Left lung (tissue), 4 donors: ENCODE measurements at regions not wholly inside any gene's neighbourhood (a gene's known extent, or its start where the extent isn't known, plus 50 kb on each side); places are given as distances from the start of the nearest gene placed in this dataset.

ENCODE experiments used
- ATAC-seq: fragments of 200-7000 bp; cut with Tn5 transposase; one replicate; pipeline ENCODE4 v1.9.1; 2020; ENCODE audit warnings: moderate library complexity
- DNase-seq, 4 donors: peaks; one replicate each; pipeline ENCODE4 v3.0.0-alpha.2; 2013 to 2020
- H3K27ac ChIP-seq, 2 donors: fragments of 200-600 bp; sonication (generic) in 1 of 2; one replicate each; pipeline versions ENCODE4 v1.5.0 to v1.8.0; 2020 to 2021
- H3K27me3 ChIP-seq, 2 donors: fragments of 200-600 bp; sonication (generic) in 1 of 2; one replicate each; pipeline versions ENCODE4 v1.5.0 to v1.8.0; 2020 to 2021
- H3K36me3 ChIP-seq, 2 donors: fragments of 200-600 bp; sonication (generic) in 1 of 2; one replicate each; pipeline versions ENCODE4 v1.5.0 to v1.8.0; 2020 to 2021
- H3K4me1 ChIP-seq, 2 donors: fragments of 200-600 bp; one replicate each; pipeline ENCODE4 v1.8.0; 2021
- H3K4me3 ChIP-seq, 2 donors: fragments of 200-600 bp; sonication (generic) in 1 of 2; one replicate each; pipeline versions ENCODE4 v1.5.0 to v1.8.0; 2020 to 2021; ENCODE audit warnings: mild to moderate bottlenecking in 1 of 2
- H3K9me3 ChIP-seq, 2 donors: fragments of 200-600 bp; sonication (generic) in 1 of 2; one replicate each; pipeline versions ENCODE4 v1.5.0 to v1.8.0; 2020 to 2021
- CTCF ChIP-seq, 2 donors: fragments of 200-600 bp; sonication (generic) in 1 of 2; IDR thresholded peaks; one replicate each; pipeline versions ENCODE4 v1.5.0 to v1.8.0; 2021; ENCODE audit warnings: antibody characterized with exemption in 2 of 2
- intact Hi-C, 2 donors: fragments of 100-400 bp; cut with DNase I; formaldehyde crosslinking; loops; one replicate each; pipeline versions ENCODE4 v1.11.2 to v1.14.2; 2022
- donor health status: DM: no; HTN: yes; CAD: no.
- donor health status: DM: no; HTN: no; CAD: no.

GRCh38 chr2:217430916-217431576 is 571.2 kb upstream of the TNP1 start:
- peaks cover 0 to 13% of the 10 kb centered on the region in 2 donors for H3K4me1 ChIP-seq
- H3K36me3 ChIP-seq, result no peaks in the 10 kb centered on the region
- DNase-seq, result no peak
- H3K27ac ChIP-seq, result no peak overlapping the region
- TF ChIP-seq CTCF (IDR thresholded peaks at IDR 0.05), result no peak
- H3K4me3 ChIP-seq, result no peak overlapping the region
- H3K9me3 ChIP-seq, result no peaks in the 10 kb centered on the region
- H3K27me3 ChIP-seq, result no peaks in the 10 kb centered on the region
- intact Hi-C loops, result no loop called here
- no peak for ATAC-seq

DNA sequence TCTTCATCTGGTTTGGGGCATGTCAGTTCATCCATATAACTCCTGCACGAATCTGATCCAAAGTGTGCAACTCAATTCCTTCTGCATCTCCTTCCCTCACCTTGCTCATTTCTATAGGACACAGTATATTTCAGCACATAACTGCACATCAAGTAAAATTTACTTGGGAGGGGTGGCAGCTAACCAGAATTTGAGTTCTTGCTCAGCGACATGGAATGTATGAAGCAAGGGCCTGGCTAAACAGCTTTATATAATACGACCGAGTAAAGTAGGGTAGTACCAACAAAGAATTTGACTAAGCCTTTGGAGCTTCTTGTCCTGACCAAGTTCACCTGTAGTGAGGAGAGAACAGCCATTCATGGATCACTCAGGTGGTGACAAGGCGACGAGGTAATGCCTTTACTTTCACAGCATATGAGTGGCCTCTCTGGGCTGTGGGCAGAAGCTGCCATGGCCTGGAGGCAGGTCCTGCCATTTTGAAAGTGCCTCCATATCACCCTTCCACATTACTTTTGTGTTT is 570.2 kb upstream of the TNP1 start:
- H3K4me3 ChIP-seq, result no peak overlapping the region
- H3K36me3 ChIP-seq, result no peaks in the 10 kb centered on the region
- H3K9me3 ChIP-seq, result no peaks in the 10 kb centered on the region
- intact Hi-C loops, result no loop called here
- DNase-seq (no peak), ATAC-seq (no peak)
- no peaks in the 10 kb centered on the region for H3K27me3 ChIP-seq
- H3K4me1 ChIP-seq, result peaks cover 0 to 6% of the 10 kb centered on the region in 2 donors
- no peak overlapping the region for H3K27ac ChIP-seq
- TF ChIP-seq CTCF (IDR thresholded peaks at IDR 0.05), result no peak

- no peaks in the 10 kb centered on the region for H3K9me3 ChIP-seq
- intact Hi-C loops, result no loop called here
- H3K4me3 ChIP-seq, result no peak overlapping the region
- DNase-seq (no peak), ATAC-seq (no peak)
- no peaks in the 10 kb centered on the region for H3K27me3 ChIP-seq
- no peak for TF ChIP-seq CTCF (IDR thresholded peaks at IDR 0.05)
- H3K27ac ChIP-seq, result no peak overlapping the region
- H3K4me1 ChIP-seq, result no peaks in the 10 kb centered on the region
- H3K36me3 ChIP-seq, result no peaks in the 10 kb centered on the region
These were observed 562.0 kb upstream of the TNP1 start for GRCh38 chr2:217421834-217422233.

DNA sequence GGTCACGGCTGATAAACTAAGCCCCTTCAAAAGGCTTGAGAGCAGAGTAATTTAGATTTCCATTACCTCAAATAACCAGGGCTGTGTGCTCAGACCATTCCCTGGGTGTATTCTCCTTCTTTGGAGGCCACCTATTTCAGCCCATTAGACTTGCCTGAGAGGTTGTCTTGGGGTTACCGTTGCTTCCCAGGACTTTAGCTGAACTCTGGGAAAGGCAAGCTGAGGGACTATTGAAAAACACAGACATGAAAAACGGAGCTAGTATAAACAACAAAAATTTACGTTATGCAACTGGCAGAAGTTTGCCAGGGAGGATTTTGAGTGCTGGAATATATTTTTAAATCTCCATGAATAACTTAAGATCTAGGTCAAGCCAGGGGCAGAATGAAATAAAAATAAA is 561.0 kb upstream of the TNP1 start:
- no peak for TF ChIP-seq CTCF (IDR thresholded peaks at IDR 0.05)
- Histone ChIP-seq H3K4me1 (no peaks in the 10 kb centered on the region), H3K27me3 (peaks cover 0 to 3% of the 10 kb centered on the region in 2 donors), H3K36me3 (no peaks in the 10 kb centered on the region), H3K9me3 (no peaks in the 10 kb centered on the region), H3K4me3 (no peak overlapping the region), H3K27ac (no peak overlapping the region)
- intact Hi-C loops, result no loop called here
- ATAC-seq (no peak), DNase-seq (no peak)

- Histone ChIP-seq H3K4me1 (no peaks in the 10 kb centered on the region), H3K9me3 (no peaks in the 10 kb centered on the region), H3K27me3 (peaks cover 0 to 3% of the 10 kb centered on the region in 2 donors), H3K27ac (no peak overlapping the region), H3K36me3 (no peaks in the 10 kb centered on the region), H3K4me3 (no peak overlapping the region)
- ATAC-seq, result no peak
- intact Hi-C loops, result no loop called here
- TF ChIP-seq CTCF (IDR thresholded peaks at IDR 0.05), result no peak
- no peak for DNase-seq
These were observed 559.3 kb upstream of the TNP1 start for GRCh38 chr2:217419055-217419671.
